H1 (cell line): ENCODE measurements at regions not wholly inside any gene's neighbourhood (a gene's known extent, or its start where the extent isn't known, plus 50 kb on each side); places are given as distances from the start of the nearest gene placed in this dataset.

Experiments used
- CTCF ChIA-PET: fragments of 300-600 bp; sonication (Branson Sonifier 250); formaldehyde crosslinking; loops from one replicate; lab custom pipeline; 2021; ENCODE audit not compliant: partially characterized antibody; lab: Charles Lee
- POLR2A ChIA-PET: fragments of 300-600 bp; sonication (Branson Sonifier 250); formaldehyde crosslinking; loops from one replicate; lab custom pipeline; 2021; ENCODE audit warnings: inconsistent platforms; ENCODE audit not compliant: partially characterized antibody; lab: Charles Lee
- DNase-seq, 2 experiments: peaks; one replicate each; pipeline versions ENCODE4 v3.0.0 to v3.0.0-alpha.2; 2010 to 2022; ENCODE audit warnings: low spot score in 2 of 2, low read depth in 1 of 2, mixed read lengths in 1 of 2
- FAIRE-seq: peaks from 2 replicates; lab custom pipeline; 2011; peaks lifted over from hg19 to GRCh38; lab: Jason Lieb, UNC
- H2AFZ ChIP-seq: 2 replicates; pipeline ENCODE4 v1.8.1; 2012; ENCODE audit warnings: low read length, inconsistent platforms
- H2AK5ac ChIP-seq: 2 replicates; pipeline ENCODE4 v1.6.1; 2013; ENCODE audit warnings: low read depth, low read length
- H2BK120ac ChIP-seq: replicated peaks from 2 replicates; pipeline ENCODE3; 2013; ENCODE audit warnings: low read depth, low read length, inconsistent platforms
- H2BK12ac ChIP-seq: 2 replicates; pipeline ENCODE4 v1.6.1; 2013; ENCODE audit warnings: low read depth, low read length
- H2BK15ac ChIP-seq: 2 replicates; pipeline ENCODE4 v1.6.1; 2013; ENCODE audit warnings: low read length
- H2BK20ac ChIP-seq: 2 replicates; pipeline ENCODE4 v1.6.1; 2013; ENCODE audit warnings: low read length
- H2BK5ac ChIP-seq: 2 replicates; pipeline ENCODE4 v1.6.1; 2013; ENCODE audit warnings: low read depth, low read length
- H3K14ac ChIP-seq: 2 replicates; pipeline ENCODE4 v1.6.1; 2013; ENCODE audit warnings: inconsistent platforms; ENCODE audit not compliant: insufficient read length
- H3K18ac ChIP-seq: 2 replicates; pipeline ENCODE4 v1.6.1; 2013; ENCODE audit warnings: low read length; ENCODE audit errors: extremely low read depth
- H3K23ac ChIP-seq: 2 replicates; pipeline ENCODE4 v1.6.1; 2013; ENCODE audit warnings: inconsistent platforms; ENCODE audit not compliant: insufficient read length
- H3K23me2 ChIP-seq: 2 replicates; pipeline ENCODE4 v1.6.1; 2013; ENCODE audit warnings: low read depth, low read length
- H3K27ac ChIP-seq: 2 replicates; pipeline ENCODE4 v1.6.1; 2011; ENCODE audit warnings: low read depth, low read length, inconsistent platforms
- H3K27me3 ChIP-seq, 4 experiments: replicated peaks in 1 of 4; 1 replicate in 1 of 4; 2 replicates in 3 of 4; pipeline versions ENCODE4 v1.6.1 to v1.8.1; 2011 to 2013; ENCODE audit warnings: low read length in 3 of 4, mild to moderate bottlenecking in 3 of 4, inconsistent platforms in 2 of 4, mixed read lengths in 2 of 4, moderate library complexity in 1 of 4; ENCODE audit not compliant: control insufficient read depth in 3 of 4, insufficient read depth in 3 of 4; ENCODE audit errors: extremely low read depth in 1 of 4
- H3K36me3 ChIP-seq, 4 experiments: 2 replicates each; pipeline versions ENCODE4 v1.6.1 to v1.8.1; 2011 to 2013; ENCODE audit warnings: mild to moderate bottlenecking in 4 of 4, low read length in 3 of 4, moderate library complexity in 2 of 4, control low read depth in 1 of 4, inconsistent platforms in 1 of 4; ENCODE audit not compliant: insufficient read depth in 4 of 4, control insufficient read depth in 2 of 4
- H3K4ac ChIP-seq: replicated peaks from 2 replicates; pipeline ENCODE3; 2013; ENCODE audit warnings: low read length, low read depth, mixed read lengths, inconsistent platforms; ENCODE audit not compliant: insufficient read length
- H3K4me1 ChIP-seq, 4 experiments: replicated peaks in 1 of 4; 1 replicate in 1 of 4; 2 replicates in 3 of 4; pipeline versions ENCODE4 v1.6.1 to v1.8.1; 2011 to 2013; ENCODE audit warnings: low read length in 3 of 4, inconsistent platforms in 2 of 4, mixed read lengths in 1 of 4; ENCODE audit not compliant: insufficient read depth in 4 of 4, control insufficient read depth in 3 of 4
- H3K4me2 ChIP-seq, 2 experiments: 2 replicates each; pipeline versions ENCODE4 v1.6.1 to v1.8.1; 2011 to 2013; ENCODE audit warnings: low read depth in 2 of 2, low read length in 2 of 2, control low read depth in 1 of 2, inconsistent platforms in 1 of 2, mild to moderate bottlenecking in 1 of 2; ENCODE audit not compliant: insufficient read depth in 1 of 2
- H3K4me3 ChIP-seq, 4 experiments: fragments of 200-600, 300-600 bp in 1 of 4; sonication (generic), shearing (Covaris generic), sonication (Bioruptor Twin) in 1 of 4; 2 replicates each; pipeline versions ENCODE4 v1.5.1 to v1.8.1; 2011 to 2016; ENCODE audit warnings: low read length in 4 of 4, low read depth in 3 of 4, control low read depth in 2 of 4, inconsistent platforms in 2 of 4, mild to moderate bottlenecking in 2 of 4, mixed read lengths in 1 of 4, moderate library complexity in 1 of 4; ENCODE audit not compliant: insufficient read depth in 2 of 4; ENCODE audit errors: extremely low read depth in 1 of 4
- H3K56ac ChIP-seq: replicated peaks from 2 replicates; pipeline ENCODE3; 2013; ENCODE audit warnings: low read depth, mild to moderate bottlenecking, mixed read lengths, low read length, inconsistent platforms; ENCODE audit not compliant: insufficient read length
- H3K79me1 ChIP-seq: 2 replicates; pipeline ENCODE4 v1.6.1; 2013; ENCODE audit warnings: low read depth, low read length, control low read depth
- H3K79me2 ChIP-seq, 2 experiments: 2 replicates each; pipeline versions ENCODE4 v1.6.1 to v1.8.1; 2012 to 2013; ENCODE audit warnings: low read length in 2 of 2, mild to moderate bottlenecking in 2 of 2, inconsistent platforms in 1 of 2; ENCODE audit not compliant: insufficient read depth in 2 of 2, control insufficient read depth in 1 of 2
- H3K9ac ChIP-seq, 4 experiments: replicated peaks in 1 of 4; 1 replicate in 1 of 4; 2 replicates in 3 of 4; pipeline versions ENCODE4 v1.6.1 to v1.8.1; 2011 to 2013; ENCODE audit warnings: low read depth in 3 of 4, low read length in 3 of 4, control low read depth in 2 of 4, mild to moderate bottlenecking in 2 of 4, moderate library complexity in 2 of 4, inconsistent platforms in 1 of 4; ENCODE audit errors: extremely low read depth in 1 of 4
- H3K9me3 ChIP-seq, 2 experiments: 2 replicates each; pipeline versions ENCODE4 v1.6.1 to v1.8.1; 2012 to 2013; ENCODE audit warnings: mild to moderate bottlenecking in 2 of 2, moderate library complexity in 2 of 2, control low read depth in 1 of 2, inconsistent platforms in 1 of 2, low read depth in 1 of 2, low read length in 1 of 2, mixed read lengths in 1 of 2; ENCODE audit not compliant: insufficient read depth in 2 of 2
- H4K20me1 ChIP-seq, 2 experiments: replicated peaks in 1 of 2; 2 replicates each; pipeline versions ENCODE3 to v1.8.1; 2011 to 2013; ENCODE audit warnings: inconsistent platforms in 2 of 2, low read length in 2 of 2, mild to moderate bottlenecking in 1 of 2; ENCODE audit not compliant: insufficient read depth in 2 of 2, control insufficient read depth in 1 of 2
- H4K5ac ChIP-seq: 2 replicates; pipeline ENCODE4 v1.6.1; 2013; ENCODE audit warnings: low read length, low read depth, mixed read lengths, inconsistent platforms; ENCODE audit not compliant: insufficient read length
- H4K8ac ChIP-seq: 2 replicates; pipeline ENCODE4 v1.8.0; 2013; ENCODE audit warnings: mild to moderate bottlenecking, moderate library complexity, low read length, inconsistent platforms; ENCODE audit not compliant: insufficient read depth; ENCODE audit errors: extremely low read depth
- H4K91ac ChIP-seq: replicated peaks from 2 replicates; pipeline ENCODE3; 2013; ENCODE audit warnings: low read length, mixed read lengths, inconsistent platforms; ENCODE audit not compliant: insufficient read length
- BRCA1 ChIP-seq: IDR thresholded peaks from 2 replicates; pipeline ENCODE4 v1.6.1; 2012; ENCODE audit warnings: low read depth, low read length, improper control_type of control experiment
- CBX5 ChIP-seq: fragments of 300-800, 300-1000 bp; sonication (generic); IDR thresholded peaks from 2 replicates; pipeline ENCODE4 v1.7.1; 2016; ENCODE audit warnings: antibody characterized with exemption, low read length, low read depth
- CTBP2 ChIP-seq: IDR thresholded peaks from 2 replicates; pipeline ENCODE4 v1.7.0; 2011; ENCODE audit warnings: borderline replicate concordance, mild to moderate bottlenecking, moderate library complexity, mixed read lengths, low read length; ENCODE audit not compliant: insufficient read depth, insufficient read length
- EZH2 ChIP-seq: fragments of 200-600 bp; sonication (generic); IDR thresholded peaks from 2 replicates; pipeline ENCODE4 v1.7.1; 2012; ENCODE audit warnings: low read depth, mild to moderate bottlenecking, moderate library complexity, low read length, inconsistent platforms; ENCODE audit not compliant: severe bottlenecking
- FOSL1 ChIP-seq: IDR thresholded peaks from 2 replicates; pipeline ENCODE4 v1.6.1; 2011; ENCODE audit warnings: mild to moderate bottlenecking, low read depth, low read length, moderate library complexity; ENCODE audit not compliant: insufficient read depth
- NRF1 ChIP-seq: IDR thresholded peaks from 2 replicates; pipeline ENCODE4 v1.6.1; 2011; ENCODE audit warnings: mild to moderate bottlenecking, low read depth, low read length, improper control_type of control experiment
- RAD21 ChIP-seq, 2 experiments: IDR thresholded peaks in 1 of 2; conservative IDR thresholded peaks in 1 of 2; 2 replicates each; pipeline ENCODE4 v1.6.1; 2011; ENCODE audit warnings: low read depth in 2 of 2, low read length in 2 of 2, improper control_type of control experiment in 1 of 2, inconsistent platforms in 1 of 2, mild to moderate bottlenecking in 1 of 2, moderate library complexity in 1 of 2
- RBBP5 ChIP-seq: IDR thresholded peaks from 2 replicates; pipeline ENCODE4 v1.7.1; 2012; ENCODE audit warnings: low read depth, mild to moderate bottlenecking, inconsistent platforms, low read length, moderate library complexity, borderline replicate concordance
- SIN3A ChIP-seq, 2 experiments: IDR thresholded peaks in 1 of 2; conservative IDR thresholded peaks in 1 of 2; 2 replicates each; pipeline ENCODE4 v1.6.1; 2011 to 2012; ENCODE audit warnings: low read length in 2 of 2, improper control_type of control experiment in 1 of 2, low read depth in 1 of 2, mild to moderate bottlenecking in 1 of 2
- SIX5 ChIP-seq: IDR thresholded peaks from 2 replicates; pipeline ENCODE4 v1.6.1; 2011; ENCODE audit warnings: mild to moderate bottlenecking, low read depth, low read length
- WGBS, 2 experiments: shearing (Covaris generic) in 1 of 2; methylation state at CpG; one replicate each; pipeline versions ENCODE4 v1.1.6 to v1.1.7; 2013 to 2015; ENCODE audit warnings: low lambda C conversion rate in 2 of 2, mixed read lengths in 2 of 2, inconsistent platforms in 1 of 2, low coverage in 1 of 2, missing lambda C conversion rate in 1 of 2; ENCODE audit not compliant: insufficient replicate concordance in 2 of 2, insufficient coverage in 1 of 2, insufficient read length in 1 of 2; ENCODE audit errors: extremely low coverage in 1 of 2, missing lambda C conversion rate in 1 of 2; 5-methylcytosine and 5-hydroxymethylcytosine counted together
- TF ChIP-seq, protein P1 (sequence below): IDR thresholded peaks from 2 replicates; pipeline ENCODE4 v1.6.1; 2012; ENCODE audit warnings: low read length, inconsistent platforms

DNA sequence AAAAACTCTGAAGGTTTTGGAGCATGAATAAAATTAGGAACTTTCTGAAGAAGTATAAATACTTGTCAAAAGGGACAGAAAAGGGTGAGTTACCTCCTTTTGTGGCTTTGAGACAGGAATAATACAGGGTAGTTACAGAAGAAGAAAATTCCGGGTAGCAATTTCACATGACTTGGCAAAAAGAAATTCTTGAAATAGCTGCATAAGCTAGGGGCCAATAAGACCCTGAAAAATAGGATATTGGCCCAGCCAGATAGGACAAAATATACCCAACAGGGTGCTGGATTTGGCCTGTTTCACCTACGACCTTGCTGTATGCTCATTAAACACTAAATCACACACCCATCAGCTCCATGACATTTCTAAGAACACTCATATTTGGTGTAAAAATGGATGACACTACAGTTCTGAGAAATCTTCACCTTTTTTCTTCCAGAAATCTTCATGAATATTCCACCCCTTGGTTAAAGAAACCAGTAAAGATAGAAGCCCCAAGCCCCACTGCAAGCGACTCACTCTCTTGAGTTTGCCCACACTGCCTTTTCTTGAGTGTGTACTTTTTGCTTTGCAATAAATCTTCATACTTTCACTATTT, 362.7 kb downstream of the SEMA3D start:
- Histone ChIP-seq H3K27ac (no peak overlapping the region), H3K9me3 (no peaks in the 10 kb centered on the region), H4K8ac (no peak overlapping the region), H2AFZ (peak overlapping the region; percentile 35; the same call in 1 of the 2 replicates), H2BK120ac (no peak overlapping the region), H3K56ac (no peak overlapping the region), H4K5ac (no peak overlapping the region), H3K14ac (no peak overlapping the region), H2AK5ac (no peak overlapping the region), H2BK5ac (no peak overlapping the region), H3K4me2 (no peak overlapping the region), H3K18ac (no peak overlapping the region), H3K23me2 (no peaks in the 10 kb centered on the region), H2BK15ac (no peak overlapping the region), H3K23ac (no peak overlapping the region)
- DNase-seq (no peak), FAIRE-seq (no peak)
- POLR2A ChIA-PET: no interaction called here
- CTCF ChIA-PET: no interaction called here
- TF ChIP-seq CBX5 (no peak), BRCA1 (no peak), SIN3A (conservative IDR thresholded peaks at IDR 0.05 in 1 of 2, IDR thresholded peaks at IDR 0.05 in 1 of 2; ENCODE audit: low read depth in 1 of 2, low read length in 2 of 2) (no peak), EZH2 (no peak), CTBP2 (no peak), FOSL1 (no peak), RBBP5 (no peak), SIX5 (no peak), NRF1 (no peak), RAD21 (IDR thresholded peaks at IDR 0.05 in 1 of 2, conservative IDR thresholded peaks at IDR 0.05 in 1 of 2; ENCODE audit: low read depth in 2 of 2, low read length in 2 of 2) (no peak)
- TF ChIP-seq, protein P1, sequence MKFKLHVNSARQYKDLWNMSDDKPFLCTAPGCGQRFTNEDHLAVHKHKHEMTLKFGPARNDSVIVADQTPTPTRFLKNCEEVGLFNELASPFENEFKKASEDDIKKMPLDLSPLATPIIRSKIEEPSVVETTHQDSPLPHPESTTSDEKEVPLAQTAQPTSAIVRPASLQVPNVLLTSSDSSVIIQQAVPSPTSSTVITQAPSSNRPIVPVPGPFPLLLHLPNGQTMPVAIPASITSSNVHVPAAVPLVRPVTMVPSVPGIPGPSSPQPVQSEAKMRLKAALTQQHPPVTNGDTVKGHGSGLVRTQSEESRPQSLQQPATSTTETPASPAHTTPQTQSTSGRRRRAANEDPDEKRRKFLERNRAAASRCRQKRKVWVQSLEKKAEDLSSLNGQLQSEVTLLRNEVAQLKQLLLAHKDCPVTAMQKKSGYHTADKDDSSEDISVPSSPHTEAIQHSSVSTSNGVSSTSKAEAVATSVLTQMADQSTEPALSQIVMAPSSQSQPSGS: no peak
- TF ChIP-seq, all 59 proteins: peak for 0
- Histone ChIP-seq H3K4me3 (no peak overlapping the region), H2BK12ac (no peak overlapping the region), H4K20me1 (no peaks in the 10 kb centered on the region), H3K79me2 (no peaks in the 10 kb centered on the region), H3K4ac (no peak overlapping the region), H3K9ac (no peak overlapping the region), H2BK20ac (no peak overlapping the region), H3K27me3 (no peaks in the 10 kb centered on the region), H3K79me1 (no peaks in the 10 kb centered on the region), H4K91ac (no peak overlapping the region), H3K36me3 (no peaks in the 10 kb centered on the region), H3K4me1 (no peaks in the 10 kb centered on the region)
- WGBS, 2 experiments: 88% methylated on average over 3 of the region's 3 CpGs; no CpG with 5 or more reads in 1 of the 2 experiments
